ENCODE measurements at regions not wholly inside any gene's neighbourhood (a gene's known extent, or its start where the extent isn't known, plus 50 kb on each side); places are given as distances from the start of the nearest gene placed in this dataset.
"Not testable (repeated sequence)": the region's sequence is repeated elsewhere in the genome, so short reads cannot be mapped to it uniquely, and the experiment has no call there.

- Histone ChIP-seq H3K4me1 (replicated peaks; ENCODE audit: insufficient read depth) (no peaks in the 10 kb centered on the region), H3K4me3 (no peak overlapping the region), H3K27me3 (ENCODE audit: insufficient read depth, low read depth) (no peaks in the 10 kb centered on the region), H2AFZ (no peak overlapping the region), H4K20me1 (ENCODE audit: insufficient read depth) (no peaks in the 10 kb centered on the region), H3K79me2 (ENCODE audit: low read depth) (no peaks in the 10 kb centered on the region), H3K9me3 (ENCODE audit: insufficient read depth, low read depth) (no peaks in the 10 kb centered on the region), H3F3A (ENCODE audit: insufficient read depth, low read depth) (no peaks in the 10 kb centered on the region), H3K4me2 (no peak overlapping the region), H3K36me3 (ENCODE audit: low read depth) (no peaks in the 10 kb centered on the region), H3K9me2 (ENCODE audit: insufficient read depth) (no peaks in the 10 kb centered on the region), H3K27ac (no peak overlapping the region)
- no peak for DNase-seq
- intact Hi-C loops (cut with micrococcal nuclease; ENCODE audit: unreplicated experiment): no loop called here
- BruUV-seq (replicated peaks): no TSS peak
- ChIA-PET CTCF (no interaction called here), POLR2A (ENCODE audit: unreplicated experiment) (no interaction called here)
- TF ChIP-seq EZH2 (IDR thresholded peaks at IDR 0.05; ENCODE audit: low read depth) (no peak), CTCF (conservative IDR thresholded peaks at IDR 0.05) (no peak)
Observed at GRCh38 chr11:24163841-24164240, 333.0 kb upstream of the LUZP2 start.

GRCh38 chr11:24171869-24172268, 325.0 kb upstream of the LUZP2 start:
- TF ChIP-seq CTCF (conservative IDR thresholded peaks at IDR 0.05) (no peak), EZH2 (IDR thresholded peaks at IDR 0.05; ENCODE audit: low read depth) (no peak)

GRCh38 chr11:24181395-24182047, 315.3 kb upstream of the LUZP2 start:
- H3K9me2 ChIP-seq (ENCODE audit: insufficient read depth): no peaks in the 10 kb centered on the region
- H3K36me3 ChIP-seq (ENCODE audit: low read depth): no peaks in the 10 kb centered on the region
- H2AFZ ChIP-seq: no peak overlapping the region
- no peaks in the 10 kb centered on the region for H3K9me3 ChIP-seq (ENCODE audit: insufficient read depth, low read depth)
- H3K4me3 ChIP-seq: no peak overlapping the region
- intact Hi-C loops (cut with micrococcal nuclease; ENCODE audit: unreplicated experiment): no loop called here
- CTCF ChIA-PET: no interaction called here
- no peak overlapping the region for H3K27ac ChIP-seq
- no TSS peak for BruUV-seq (replicated peaks)
- TF ChIP-seq CTCF (conservative IDR thresholded peaks at IDR 0.05) (no peak), EZH2 (IDR thresholded peaks at IDR 0.05; ENCODE audit: low read depth) (no peak)
- no peak for DNase-seq
- no peaks in the 10 kb centered on the region for H4K20me1 ChIP-seq (ENCODE audit: insufficient read depth)
- H3K4me2 ChIP-seq: no peak overlapping the region
- no peaks in the 10 kb centered on the region for H3K79me2 ChIP-seq (ENCODE audit: low read depth)
- no peaks in the 10 kb centered on the region for H3F3A ChIP-seq (ENCODE audit: insufficient read depth, low read depth)
- H3K27me3 ChIP-seq (ENCODE audit: insufficient read depth, low read depth): no peaks in the 10 kb centered on the region
- H3K4me1 ChIP-seq (replicated peaks; ENCODE audit: insufficient read depth): no peaks in the 10 kb centered on the region
- POLR2A ChIA-PET (ENCODE audit: unreplicated experiment): no interaction called here

More at GRCh38 chr11:24171869-24172268, 325.0 kb upstream of the LUZP2 start:
- no peaks in the 10 kb centered on the region for H3K4me1 ChIP-seq (replicated peaks; ENCODE audit: insufficient read depth)
- no peaks in the 10 kb centered on the region for H3K9me3 ChIP-seq (ENCODE audit: insufficient read depth, low read depth)
- DNase-seq: no peak
- intact Hi-C loops (cut with micrococcal nuclease; ENCODE audit: unreplicated experiment): no loop called here
- ChIA-PET POLR2A (ENCODE audit: unreplicated experiment) (no interaction called here), CTCF (no interaction called here)
- no TSS peak for BruUV-seq (replicated peaks)
- H3K4me2 ChIP-seq: no peak overlapping the region
- H3K9me2 ChIP-seq (ENCODE audit: insufficient read depth): no peaks in the 10 kb centered on the region
- no peak overlapping the region for H3K27ac ChIP-seq
- H3F3A ChIP-seq (ENCODE audit: insufficient read depth, low read depth): no peaks in the 10 kb centered on the region
- H3K4me3 ChIP-seq: no peak overlapping the region
- H3K36me3 ChIP-seq (ENCODE audit: low read depth): no peaks in the 10 kb centered on the region
- no peak overlapping the region for H2AFZ ChIP-seq
- H3K27me3 ChIP-seq (ENCODE audit: insufficient read depth, low read depth): no peaks in the 10 kb centered on the region
- no peaks in the 10 kb centered on the region for H4K20me1 ChIP-seq (ENCODE audit: insufficient read depth)
- H3K79me2 ChIP-seq (ENCODE audit: low read depth): no peaks in the 10 kb centered on the region

- H3K4me1 ChIP-seq (replicated peaks; ENCODE audit: insufficient read depth); BruUV-seq (replicated peaks); H4K20me1 ChIP-seq (ENCODE audit: insufficient read depth); H3K9me2 ChIP-seq (ENCODE audit: insufficient read depth); H3K36me3 ChIP-seq (ENCODE audit: low read depth); H3K79me2 ChIP-seq (ENCODE audit: low read depth); H3K4me2 ChIP-seq; H3K4me3 ChIP-seq; H2AFZ ChIP-seq; intact Hi-C loops (cut with micrococcal nuclease; ENCODE audit: unreplicated experiment); DNase-seq; H3K27ac ChIP-seq; H3K9me3 ChIP-seq (ENCODE audit: insufficient read depth, low read depth); H3F3A ChIP-seq (ENCODE audit: insufficient read depth, low read depth); H3K27me3 ChIP-seq (ENCODE audit: insufficient read depth, low read depth); POLR2A ChIA-PET (ENCODE audit: unreplicated experiment); CTCF ChIA-PET: not testable (repeated sequence)
Observed at GRCh38 chr11:24185535-24185934, 311.3 kb upstream of the LUZP2 start.

Data from PC-9 (cell line).